ENCODE measurements at regions not wholly inside any gene's neighbourhood (a gene's known extent, or its start where the extent isn't known, plus 50 kb on each side); places are given as distances from the start of the nearest gene placed in this dataset.
"Not testable (repeated sequence)": the region's sequence is repeated elsewhere in the genome, so short reads cannot be mapped to it uniquely, and the experiment has no call there.

DNA sequence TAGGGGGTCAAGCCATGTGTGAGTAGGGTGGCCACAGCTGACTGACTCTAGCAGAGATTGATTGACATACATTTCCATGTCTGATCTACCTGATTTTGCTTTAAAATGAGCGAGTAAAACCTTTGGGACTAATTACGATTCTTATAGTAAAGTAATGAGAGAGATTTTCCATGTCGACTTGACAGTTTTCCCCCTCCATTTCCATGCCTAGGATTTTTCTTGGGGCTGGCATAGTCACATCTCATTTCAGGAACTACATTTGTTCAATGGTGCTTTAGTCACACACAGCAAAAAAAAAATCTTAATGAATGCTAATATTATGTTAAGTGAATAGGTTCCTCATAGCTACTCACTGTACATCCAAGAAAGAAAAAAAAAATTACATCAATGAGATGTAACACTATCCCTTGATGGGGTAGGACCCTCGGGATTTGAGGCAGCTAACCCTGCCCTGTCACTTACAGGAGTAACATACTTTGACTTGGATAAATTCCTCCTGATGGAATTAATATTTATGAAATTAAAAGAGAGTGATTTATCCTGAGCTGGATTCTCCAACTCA lies 690.9 kb downstream of the TDRD15 start:
- DNase-seq (ENCODE audit: low read depth in 2 of 3, low spot score in 2 of 3): no peak

DNA sequence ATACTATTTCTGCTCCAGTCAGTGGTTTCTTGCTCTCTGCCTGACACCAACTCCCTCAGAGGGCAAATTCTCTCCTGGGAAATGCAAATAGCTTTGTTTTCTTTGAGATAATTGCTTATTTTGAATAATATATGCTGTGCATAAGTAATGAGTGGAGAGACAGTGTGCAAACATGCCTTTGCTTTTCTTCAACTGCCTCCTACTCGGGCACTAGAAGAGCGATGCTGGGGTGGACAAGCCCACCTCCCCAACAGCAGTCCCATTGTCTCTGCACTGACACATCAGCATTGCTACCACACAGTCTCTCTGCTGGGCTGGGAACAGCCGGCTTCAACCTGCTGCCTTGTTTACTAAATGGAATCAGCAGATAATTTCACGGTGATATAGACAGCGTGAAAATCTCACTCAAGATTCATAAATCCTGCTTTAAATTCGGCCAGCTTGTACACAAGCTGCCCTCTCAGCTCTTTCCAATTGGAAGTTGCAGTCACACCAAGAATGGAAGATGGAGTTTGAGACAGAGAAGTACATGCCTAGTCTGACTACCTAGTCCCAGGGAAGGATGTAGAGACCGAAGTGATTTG lies 694.5 kb downstream of the TDRD15 start:
- DNase-seq (ENCODE audit: low read depth in 2 of 3, low spot score in 2 of 3): no peak

DNA sequence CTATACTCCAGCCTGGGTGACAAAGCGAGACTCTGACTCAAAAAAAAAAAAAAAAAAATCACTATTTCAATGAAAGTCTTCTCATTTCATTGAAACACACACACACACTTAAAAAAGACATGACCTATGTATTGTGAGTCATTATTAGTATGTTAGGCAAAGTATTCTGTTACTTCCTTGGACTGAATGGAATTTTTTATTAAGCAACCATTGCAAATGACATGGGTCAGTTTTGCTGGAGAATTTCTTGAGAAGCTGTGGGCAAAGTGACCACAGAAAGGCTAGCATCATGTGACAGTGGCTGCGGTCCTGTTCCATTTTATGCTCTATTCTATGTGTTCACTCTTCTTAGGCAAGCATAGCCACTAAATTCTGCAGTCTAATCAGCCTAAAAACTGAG lies 695.7 kb downstream of the TDRD15 start:
- no peak for DNase-seq (ENCODE audit: low read depth in 2 of 3, low spot score in 2 of 3)

- no peak for DNase-seq (ENCODE audit: low read depth in 2 of 3, low spot score in 2 of 3)
Measured at GRCh38 chr2:21820271-21820670, 696.5 kb downstream of the TDRD15 start.

DNA sequence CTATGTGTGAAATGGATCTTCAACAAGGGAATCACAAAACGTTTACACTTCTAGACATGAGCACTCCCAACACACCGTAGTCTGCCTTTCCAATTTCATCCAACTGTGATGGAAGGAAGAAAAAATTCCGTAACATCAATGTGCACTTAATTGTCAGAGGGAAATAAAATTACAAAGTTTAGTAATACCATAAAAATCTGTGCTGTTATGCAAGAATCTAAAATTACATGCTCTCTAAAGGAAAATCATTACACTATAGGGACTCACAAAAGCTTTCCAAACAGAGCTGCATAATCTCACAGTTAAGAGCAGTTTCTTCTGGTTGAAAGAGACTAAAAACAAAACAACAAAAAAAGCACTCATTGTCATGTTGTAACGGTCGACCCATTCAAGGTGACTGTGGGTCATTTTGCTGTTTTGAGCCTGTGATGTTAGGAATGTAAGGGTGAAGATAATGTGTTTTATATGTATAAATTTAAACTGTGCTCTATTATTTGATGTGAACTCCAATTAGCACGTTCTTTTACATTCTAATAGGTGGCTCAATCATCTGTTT lies 698.0 kb downstream of the TDRD15 start:
- no peak for DNase-seq (ENCODE audit: low read depth in 2 of 3, low spot score in 2 of 3)

DNA sequence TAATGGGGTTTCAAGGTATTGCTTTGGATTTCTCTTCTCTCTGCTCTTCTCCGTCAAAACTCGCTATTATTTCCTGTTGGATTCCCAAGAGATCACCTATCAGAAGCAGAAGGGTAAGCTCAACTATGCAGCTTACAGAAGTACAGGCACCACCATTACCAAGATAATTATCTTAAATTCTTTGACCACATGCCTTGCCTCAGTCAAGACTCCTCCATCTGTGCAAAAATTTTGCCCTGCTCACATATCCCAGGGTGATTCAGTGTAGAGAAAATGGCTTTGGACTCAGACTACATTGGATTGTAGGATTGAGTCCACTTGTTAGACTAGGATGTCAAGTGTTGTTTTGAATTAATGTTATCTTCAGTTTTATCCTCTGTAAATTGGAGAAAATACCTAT lies 698.7 kb downstream of the TDRD15 start:
- DNase-seq (ENCODE audit: low read depth in 2 of 3, low spot score in 2 of 3): no peak

DNA sequence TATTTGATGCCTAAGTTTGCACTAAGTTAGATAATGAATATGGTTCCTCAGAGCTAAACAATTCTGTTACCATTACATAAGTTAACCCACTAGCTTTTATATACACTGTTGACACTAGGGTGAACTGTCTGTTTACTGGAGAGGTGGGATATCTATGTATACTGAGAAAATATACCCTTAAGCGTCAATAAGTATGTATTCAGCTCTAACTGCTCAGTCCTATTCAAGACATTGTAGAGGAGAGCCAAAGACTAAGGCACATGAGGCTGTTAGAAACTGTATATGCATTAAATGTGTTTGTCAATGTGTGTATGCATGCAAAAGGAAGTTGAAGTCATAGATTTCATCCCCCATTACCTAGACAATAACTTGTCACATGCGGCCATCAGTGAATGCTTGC lies 710.0 kb downstream of the TDRD15 start:
- DNase-seq (ENCODE audit: low read depth in 2 of 3, low spot score in 2 of 3): no peak

GRCh38 chr2:21836261-21836660 lies 712.5 kb downstream of the TDRD15 start:
- no peak for DNase-seq (ENCODE audit: low read depth in 2 of 3, low spot score in 2 of 3)

DNA sequence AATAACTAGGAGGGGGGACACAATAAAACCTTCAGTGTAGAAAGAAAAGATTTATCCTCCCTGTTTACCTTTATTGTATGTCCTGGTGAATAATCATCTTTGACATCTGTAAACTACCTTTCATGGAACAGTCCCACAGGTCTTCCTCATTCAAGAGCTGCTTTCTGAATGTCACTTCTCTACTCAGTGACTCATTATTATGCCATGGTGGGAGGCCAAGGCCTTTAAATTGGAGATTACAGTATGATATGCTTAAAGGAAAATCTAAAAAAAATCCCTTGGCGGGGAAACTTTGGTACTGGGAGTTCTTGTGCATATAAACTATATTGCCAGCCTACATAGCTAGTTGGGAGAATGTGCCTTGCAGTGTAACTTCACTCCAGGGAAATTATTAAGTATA lies 713.0 kb downstream of the TDRD15 start:
- DNase-seq (ENCODE audit: low read depth in 2 of 3, low spot score in 2 of 3): no peak

DNA sequence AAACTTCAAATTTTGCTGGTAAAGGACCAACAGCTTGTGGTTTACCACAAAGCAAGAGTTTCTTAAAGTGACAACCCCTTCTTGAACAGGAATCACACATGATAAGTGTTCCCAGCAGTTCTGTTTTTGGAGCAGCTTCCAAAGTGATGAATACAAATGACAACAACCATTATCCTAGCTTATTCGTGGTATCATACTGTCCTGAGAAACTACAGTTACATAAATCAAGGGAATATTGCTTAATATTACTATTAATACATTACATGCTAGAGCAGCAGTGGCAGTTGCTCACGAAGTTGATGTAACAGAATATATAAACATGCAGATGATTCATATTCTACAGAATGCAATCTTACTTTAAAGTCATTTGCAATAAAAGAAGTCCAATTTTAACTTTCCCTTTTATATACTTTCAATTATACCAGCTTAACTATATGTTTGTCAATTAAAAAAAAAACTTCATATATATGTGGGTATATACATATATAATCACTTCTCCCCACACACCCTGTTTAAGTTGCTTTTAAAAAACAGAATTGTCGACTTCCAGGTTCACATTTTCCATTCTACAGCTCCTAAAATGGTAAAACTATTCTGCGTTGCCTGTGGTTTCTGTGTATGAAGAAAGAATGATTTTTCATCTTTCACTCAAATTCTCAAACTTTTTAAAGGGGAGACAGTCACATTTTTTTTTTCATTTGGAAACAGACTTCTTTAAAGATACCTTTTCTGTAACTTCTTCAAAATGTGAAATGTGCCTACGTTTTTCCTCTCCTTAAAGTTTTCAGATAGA lies 713.6 kb downstream of the TDRD15 start:
- DNase-seq (ENCODE audit: low read depth in 2 of 3, low spot score in 2 of 3): no peak

DNA sequence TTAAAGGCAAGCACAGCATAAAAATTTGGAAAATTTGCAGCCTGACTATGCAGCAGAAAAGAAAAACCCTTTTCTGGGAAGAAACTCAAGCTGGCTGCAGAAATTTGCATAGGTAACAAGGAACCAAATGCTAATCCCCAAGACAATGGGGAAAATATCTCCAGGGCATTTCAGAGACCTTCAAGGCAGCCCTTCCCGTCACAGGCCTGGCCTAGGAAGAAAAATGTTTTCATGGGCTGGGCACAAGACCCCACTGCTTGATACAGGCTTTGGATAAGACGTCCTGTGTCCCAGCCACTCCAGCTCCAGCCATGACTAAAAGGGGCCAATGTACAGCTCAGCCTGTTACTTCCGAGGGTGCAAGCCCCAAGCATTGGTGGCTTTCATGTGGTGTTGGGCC lies 717.6 kb downstream of the TDRD15 start:
- DNase-seq (ENCODE audit: low read depth in 2 of 3, low spot score in 2 of 3): no peak

- not testable (repeated sequence) for DNase-seq (ENCODE audit: low read depth in 2 of 3, low spot score in 2 of 3)
Measured at GRCh38 chr2:21850367-21850766, 726.6 kb downstream of the TDRD15 start.

DNA sequence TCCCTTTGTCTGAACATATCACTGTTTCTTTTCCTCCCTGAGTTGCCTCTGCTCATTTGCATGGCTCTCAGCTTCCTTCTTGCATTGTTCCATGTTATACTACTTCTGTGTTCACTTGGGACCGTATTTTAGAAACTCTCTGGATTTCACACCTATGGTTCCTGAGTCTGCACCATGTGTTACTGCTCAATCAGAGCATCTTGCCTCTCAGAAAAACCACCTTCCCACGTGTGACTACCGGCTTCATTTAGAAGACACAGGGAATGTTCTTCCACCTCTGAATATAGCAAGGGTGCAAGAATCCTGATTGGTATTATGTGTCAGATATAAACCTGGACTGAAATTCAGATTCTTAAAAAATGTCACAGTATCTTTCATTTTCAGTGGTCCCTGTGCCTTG lies 731.2 kb downstream of the TDRD15 start:
- DNase-seq (ENCODE audit: low read depth in 2 of 3, low spot score in 2 of 3): no peak

DNA sequence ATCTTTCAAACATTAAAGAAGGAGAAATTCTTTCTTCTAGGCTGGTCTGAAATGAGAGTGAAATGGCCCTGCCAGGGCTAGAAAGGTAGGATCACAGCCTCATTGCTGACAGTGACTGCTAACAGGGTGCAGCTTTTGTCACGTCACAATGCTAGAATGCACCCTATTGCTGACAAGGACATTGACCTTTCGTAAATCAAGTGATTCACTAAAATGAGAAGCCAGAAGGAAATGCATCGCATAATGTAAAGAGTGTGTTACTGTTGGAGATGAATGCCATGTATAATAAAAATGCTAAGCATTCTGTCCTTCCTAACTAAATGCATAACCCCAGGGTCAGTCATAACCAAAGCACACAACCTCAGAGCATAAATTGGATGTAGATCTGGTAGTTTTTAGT lies 732.9 kb downstream of the TDRD15 start:
- no peak for DNase-seq (ENCODE audit: low read depth in 2 of 3, low spot score in 2 of 3)

GRCh38 chr2:21860907-21861306 lies 737.1 kb downstream of the TDRD15 start:
- no peak for DNase-seq (ENCODE audit: low read depth in 2 of 3, low spot score in 2 of 3)

- DNase-seq (ENCODE audit: low read depth in 2 of 3, low spot score in 2 of 3): no peak
Measured at GRCh38 chr2:21866316-21866715, 742.5 kb downstream of the TDRD15 start.

- DNase-seq (ENCODE audit: low read depth in 2 of 3, low spot score in 2 of 3): no peak
Measured at GRCh38 chr2:21887881-21888280, 764.1 kb downstream of the TDRD15 start.

GRCh38 chr2:21890041-21890440 lies 766.3 kb downstream of the TDRD15 start:
- DNase-seq (ENCODE audit: low read depth in 2 of 3, low spot score in 2 of 3): no peak

DNA sequence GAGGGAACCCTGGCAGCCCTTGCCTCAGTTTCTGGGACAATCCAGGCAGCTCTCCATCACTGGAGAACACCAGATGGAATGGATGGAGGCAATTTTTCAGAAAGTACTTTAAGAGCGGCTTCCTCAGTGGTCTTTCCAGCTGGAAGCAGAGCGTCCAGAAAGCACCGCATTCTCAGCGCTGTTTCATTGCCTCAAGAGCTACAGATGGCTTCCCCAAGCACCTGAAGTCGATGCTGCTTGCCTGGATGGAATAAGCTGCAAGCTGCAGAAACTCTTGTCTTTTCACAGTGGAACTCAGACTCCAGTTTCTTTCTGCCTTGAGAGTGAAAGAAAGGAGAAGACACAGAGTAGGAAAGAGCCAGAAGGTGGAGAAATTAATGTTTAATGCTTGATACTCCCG lies 766.9 kb downstream of the TDRD15 start:
- no peak for DNase-seq (ENCODE audit: low read depth in 2 of 3, low spot score in 2 of 3)

DNA sequence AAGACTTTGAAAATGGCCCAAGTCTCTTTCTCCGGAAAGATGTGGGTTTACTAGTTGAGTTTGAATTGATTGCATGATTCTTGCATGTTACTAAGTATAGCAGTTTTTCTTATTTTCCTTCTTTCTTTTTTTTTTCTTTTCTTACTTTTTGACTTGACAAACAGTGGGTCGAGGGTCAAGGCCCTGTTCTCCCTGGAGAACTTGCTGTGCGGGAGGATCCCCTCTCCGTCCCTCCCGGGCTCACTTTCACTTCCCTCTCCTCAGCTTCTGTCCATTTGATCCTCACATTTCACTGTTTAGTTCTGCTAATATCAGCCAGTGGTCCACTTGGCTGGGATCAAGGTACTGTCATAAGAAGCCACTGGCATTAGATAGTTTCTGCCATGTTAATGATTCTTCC lies 767.4 kb downstream of the TDRD15 start:
- DNase-seq (ENCODE audit: low read depth in 2 of 3, low spot score in 2 of 3): no peak

DNA sequence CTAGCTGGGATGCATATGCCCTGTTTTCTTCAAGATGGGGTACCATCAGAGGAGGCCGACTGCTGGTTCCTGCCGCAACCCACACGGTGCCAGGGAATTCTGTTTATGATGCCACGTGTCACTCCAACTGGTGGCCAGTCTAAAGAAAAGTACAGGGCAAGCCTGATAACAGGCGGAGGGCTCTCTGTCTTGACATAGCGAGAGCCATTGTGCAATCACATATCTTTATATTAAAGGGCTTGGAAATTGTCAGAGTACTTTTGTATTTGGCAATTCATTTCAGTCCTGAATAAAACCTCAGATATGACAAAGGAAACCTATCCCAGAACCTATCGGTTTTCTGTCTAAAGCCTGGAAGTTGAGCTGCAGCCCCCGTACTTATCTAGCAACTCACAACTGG lies 768.4 kb downstream of the TDRD15 start:
- DNase-seq (ENCODE audit: low read depth in 2 of 3, low spot score in 2 of 3): no peak

DNA sequence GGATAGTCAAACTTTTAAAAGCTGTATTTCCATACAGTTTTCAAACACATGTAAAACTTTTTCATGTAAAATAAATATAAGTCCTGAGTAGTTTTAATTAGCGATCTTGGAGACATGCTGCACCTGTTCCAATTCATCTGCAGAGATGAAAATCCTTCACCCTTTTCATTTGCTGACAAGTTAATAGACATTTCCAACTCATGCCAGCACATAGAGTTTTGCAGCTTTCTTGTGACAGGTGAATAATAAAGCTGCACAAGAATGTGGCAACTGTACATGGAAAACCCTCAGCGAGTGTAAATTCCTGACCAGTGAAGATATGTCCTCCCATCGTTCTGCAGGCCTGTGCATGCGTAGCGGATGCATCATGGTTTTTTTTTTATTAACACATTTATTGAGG lies 771.4 kb downstream of the TDRD15 start:
- no peak for DNase-seq (ENCODE audit: low read depth in 2 of 3, low spot score in 2 of 3)

All from hematopoietic multipotent progenitor cell (in vitro differentiated cells).